H9 (cell line): ENCODE measurements at regions not wholly inside any gene's neighbourhood (a gene's known extent, or its start where the extent isn't known, plus 50 kb on each side); places are given as distances from the start of the nearest gene placed in this dataset.
A peak's percentile ranks its signal among the peaks of the same experiment; 100 is the strongest.

Source experiments
- DNase-seq: peaks from one replicate; pipeline ENCODE4 v3.0.0-alpha.2; 2017
- H2AFZ ChIP-seq: one replicate; pipeline ENCODE4 v1.6.1; 2013; ENCODE audit warnings: mild to moderate bottlenecking, low read length, control low read depth, moderate library complexity
- H2AK5ac ChIP-seq: 2 replicates; pipeline ENCODE4 v1.6.1; 2013; ENCODE audit warnings: low read length, control low read depth, mixed read lengths; ENCODE audit not compliant: insufficient read length
- H2BK120ac ChIP-seq: one replicate; pipeline ENCODE4 v1.6.1; 2013; ENCODE audit warnings: low read depth, mild to moderate bottlenecking, low read length, control low read depth, inconsistent platforms; ENCODE audit not compliant: poor library complexity, severe bottlenecking
- H2BK12ac ChIP-seq: 2 replicates; pipeline ENCODE4 v1.6.1; 2013; ENCODE audit warnings: low read length, control low read depth, mixed read lengths, low read depth; ENCODE audit not compliant: insufficient read length
- H2BK15ac ChIP-seq: 2 replicates; pipeline ENCODE4 v1.6.1; 2013; ENCODE audit warnings: low read depth, low read length, control low read depth
- H2BK20ac ChIP-seq: one replicate; pipeline ENCODE4 v1.6.1; 2013; ENCODE audit warnings: low read depth, mild to moderate bottlenecking, low read length, control low read depth, inconsistent platforms; ENCODE audit not compliant: poor library complexity, severe bottlenecking
- H2BK5ac ChIP-seq: 2 replicates; pipeline ENCODE4 v1.6.1; 2013; ENCODE audit warnings: low read length, control low read depth, mixed read lengths; ENCODE audit not compliant: insufficient read length
- H3K14ac ChIP-seq: 2 replicates; pipeline ENCODE4 v1.6.1; 2013; ENCODE audit warnings: low read length, control low read depth; ENCODE audit not compliant: insufficient read depth
- H3K18ac ChIP-seq: 2 replicates; pipeline ENCODE4 v1.6.1; 2013; ENCODE audit warnings: low read depth, mild to moderate bottlenecking, mixed read lengths, low read length, control low read depth; ENCODE audit not compliant: insufficient read length
- H3K23ac ChIP-seq: 2 replicates; pipeline ENCODE4 v1.6.1; 2013; ENCODE audit warnings: low read length, control low read depth, mixed read lengths, low read depth; ENCODE audit not compliant: insufficient read length
- H3K23me2 ChIP-seq: 2 replicates; pipeline ENCODE4 v1.6.1; 2013; ENCODE audit warnings: low read depth, mild to moderate bottlenecking, mixed read lengths, low read length, control low read depth; ENCODE audit not compliant: insufficient read length, poor library complexity, severe bottlenecking
- H3K27ac ChIP-seq: 2 replicates; pipeline ENCODE4 v1.5.1; 2013; ENCODE audit warnings: low read length, control low read depth, mixed read lengths, low read depth; ENCODE audit not compliant: insufficient read length
- H3K27me3 ChIP-seq: 2 replicates; pipeline ENCODE4 v1.6.1; 2013; ENCODE audit warnings: low read length, control low read depth, inconsistent platforms; ENCODE audit not compliant: insufficient read depth
- H3K4ac ChIP-seq: 2 replicates; pipeline ENCODE4 v1.6.1; 2013; ENCODE audit warnings: low read depth, mild to moderate bottlenecking, control low read depth, inconsistent platforms, low read length, moderate library complexity
- H3K4me1 ChIP-seq: 2 replicates; pipeline ENCODE4 v1.6.1; 2013; ENCODE audit warnings: low read length, control low read depth, inconsistent platforms; ENCODE audit not compliant: insufficient read depth
- H3K4me2 ChIP-seq: 2 replicates; pipeline ENCODE4 v1.6.1; 2013; ENCODE audit warnings: low read length, control low read depth, mixed read lengths; ENCODE audit not compliant: insufficient read length, insufficient read depth
- H3K56ac ChIP-seq: 2 replicates; pipeline ENCODE4 v1.6.1; 2013; ENCODE audit warnings: low read depth, mild to moderate bottlenecking, mixed read lengths, low read length, control low read depth; ENCODE audit not compliant: insufficient read length
- H3K79me1 ChIP-seq: 2 replicates; pipeline ENCODE4 v1.6.1; 2013; ENCODE audit warnings: low read depth, mild to moderate bottlenecking, moderate library complexity, low read length, control low read depth, inconsistent platforms; ENCODE audit not compliant: insufficient read depth, poor library complexity, severe bottlenecking
- H3K79me2 ChIP-seq: 2 replicates; pipeline ENCODE4 v1.6.1; 2013; ENCODE audit warnings: low read length, control low read depth, inconsistent platforms; ENCODE audit not compliant: insufficient read depth
- H3K9ac ChIP-seq: 2 replicates; pipeline ENCODE4 v1.6.1; 2013; ENCODE audit warnings: low read length, control low read depth, mixed read lengths; ENCODE audit not compliant: insufficient read length; ENCODE audit errors: extremely low read depth
- H3K9me3 ChIP-seq: one replicate; pipeline ENCODE4 v1.6.1; 2013; ENCODE audit warnings: low read depth, low read length, inconsistent platforms; ENCODE audit not compliant: control insufficient read depth
- H3T11ph ChIP-seq: one replicate; pipeline ENCODE4 v1.6.1; 2013; ENCODE audit warnings: mild to moderate bottlenecking, low read length, control low read depth, inconsistent platforms
- H4K20me1 ChIP-seq: one replicate; pipeline ENCODE4 v1.6.1; 2013; ENCODE audit not compliant: control insufficient read depth, insufficient read length, insufficient read depth
- H4K5ac ChIP-seq: 2 replicates; pipeline ENCODE4 v1.6.1; 2013; ENCODE audit warnings: low read depth, mild to moderate bottlenecking, mixed read lengths, low read length, control low read depth; ENCODE audit not compliant: insufficient read length
- H4K8ac ChIP-seq: replicated peaks from 2 replicates; pipeline ENCODE4 v1.6.1; 2013; ENCODE audit warnings: low read length, control low read depth, mixed read lengths, low read depth; ENCODE audit not compliant: insufficient read length
- H4K91ac ChIP-seq: 2 replicates; pipeline ENCODE4 v1.6.1; 2013; ENCODE audit warnings: low read depth, mild to moderate bottlenecking, moderate library complexity, mixed read lengths, low read length, control low read depth; ENCODE audit not compliant: insufficient read length
- H3K27ac Mint-ChIP-seq, 3 experiments: 2 replicates in 2 of 3; 3 replicates in 1 of 3; pipeline ENCODE4 v1.8.0; 2020 to 2021; ENCODE audit warnings: mixed read lengths in 3 of 3, mild to moderate bottlenecking in 1 of 3, moderate library complexity in 1 of 3
- H3K27me3 Mint-ChIP-seq: 2 replicates; pipeline ENCODE4 v1.8.0; 2021; ENCODE audit warnings: low read depth, mild to moderate bottlenecking, moderate library complexity, mixed read lengths
- H3K36me3 Mint-ChIP-seq, 3 experiments: 2 replicates in 2 of 3; 3 replicates in 1 of 3; pipeline ENCODE4 v1.8.0; 2020 to 2021; ENCODE audit warnings: low read depth in 3 of 3, mixed read lengths in 3 of 3; ENCODE audit not compliant: insufficient read depth in 1 of 3
- H3K4me1 Mint-ChIP-seq, 2 experiments: 2 replicates each; pipeline ENCODE4 v1.8.0; 2020; ENCODE audit warnings: mixed read lengths in 2 of 2
- H3K4me3 Mint-ChIP-seq, 2 experiments: 2 replicates in 1 of 2; 3 replicates in 1 of 2; pipeline ENCODE4 v1.8.0; 2020 to 2021; ENCODE audit warnings: mild to moderate bottlenecking in 2 of 2, mixed read lengths in 2 of 2, moderate library complexity in 1 of 2
- H3K9me3 Mint-ChIP-seq, 2 experiments: 2 replicates in 1 of 2; 3 replicates in 1 of 2; pipeline ENCODE4 v1.8.0; 2020; ENCODE audit warnings: mild to moderate bottlenecking in 2 of 2, mixed read lengths in 2 of 2, moderate library complexity in 1 of 2
- CTCF ChIP-seq: fragments of 200-600 bp; sonication (generic); conservative IDR thresholded peaks from 3 replicates; pipeline ENCODE4 v1.8.0; 2021; ENCODE audit warnings: antibody characterized with exemption, mild to moderate bottlenecking
- WGBS: extraction: QIAGEN DNeasy Blood & Tissue Kit; methylation state at CpG from one replicate; pipeline ENCODE4 v1.1.7; 2013; ENCODE audit warnings: missing lambda C conversion rate, low lambda C conversion rate, mixed read lengths; ENCODE audit not compliant: insufficient read length; ENCODE audit errors: extremely low coverage; 5-methylcytosine and 5-hydroxymethylcytosine counted together

DNA sequence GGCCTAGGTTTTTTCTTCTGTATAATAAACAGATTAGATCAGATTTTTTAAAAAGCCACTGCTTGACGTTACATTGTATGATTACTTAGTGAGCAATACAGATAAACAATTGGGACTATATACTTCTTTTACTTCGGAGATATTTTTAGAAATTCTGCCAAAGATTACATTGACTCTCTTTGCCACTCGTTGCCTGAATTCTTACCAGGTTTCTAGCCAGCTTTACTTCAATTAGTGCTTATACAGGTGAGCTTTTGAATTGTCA lies 156.6 kb downstream of the HAUS1 start:
- no CpG with 5 or more reads among the region's 3 CpGs for WGBS

More for the DNA sequence above, 156.6 kb downstream of the HAUS1 start:
- Histone ChIP-seq H3K79me1 (no peaks in the 10 kb centered on the region), H3K9ac (no peak overlapping the region), H3K18ac (no peak overlapping the region), H3K56ac (no peak overlapping the region), H3K79me2 (no peaks in the 10 kb centered on the region), H2BK120ac (no peak overlapping the region), H2BK20ac (no peak overlapping the region), H3K23me2 (no peaks in the 10 kb centered on the region), H2AFZ (no peak overlapping the region), H4K5ac (no peak overlapping the region), H3K4ac (no peak overlapping the region), H4K91ac (no peak overlapping the region), H2AK5ac (no peak overlapping the region), H4K8ac (no peak overlapping the region), H2BK5ac (no peak overlapping the region), H3K4me2 (no peak overlapping the region), H3K27ac (no peak overlapping the region), H2BK12ac (no peak overlapping the region), H3K4me1 (peaks cover 34% of the 10 kb centered on the region; the same call in 1 of the 2 replicates), H3K14ac (no peak overlapping the region), H4K20me1 (no peaks in the 10 kb centered on the region), H2BK15ac (no peak overlapping the region), H3K27me3 (no peaks in the 10 kb centered on the region), H3T11ph (no peak overlapping the region), H3K9me3 (no peaks in the 10 kb centered on the region), H3K23ac (no peak overlapping the region)
- TF ChIP-seq CTCF: no peak
- Mint-ChIP-seq H3K27me3 (no peaks in the 10 kb centered on the region), H3K27ac (peak overlapping the region in 2 of 3 experiments; percentile 26 to 63; a peak in 3 of 7 replicates), H3K36me3 (peaks cover 1 to 7% (median 7%) of the 10 kb centered on the region in 3 experiments; a peak in 5 of 7 replicates), H3K4me3 (no peak overlapping the region), H3K4me1 (peaks cover 65 to 71% of the 10 kb centered on the region in 2 experiments), H3K9me3 (no peaks in the 10 kb centered on the region)
- DNase-seq: no peak
